NCI-H345 treated with DMSO at 0.1 percent for 48 hours (cell line): ENCODE measurements at regions not wholly inside any gene's neighbourhood (a gene's known extent, or its start where the extent isn't known, plus 50 kb on each side); places are given as distances from the start of the nearest gene placed in this dataset.

ENCODE experiments used
- DNase-seq: peaks from one replicate; lab custom pipeline; 2025; ENCODE audit not compliant: unreplicated experiment; lab: John Stamatoyannopoulos, UW

GRCh38 chr14:83470959-83471695, 1937.5 kb upstream of the SEL1L start:
- no peak for DNase-seq

GRCh38 chr14:83473416-83474235, 1940.0 kb upstream of the SEL1L start:
- no peak for DNase-seq

GRCh38 chr14:83478741-83479140, 1945.1 kb upstream of the SEL1L start:
- no peak for DNase-seq

GRCh38 chr14:83483063-83483462, 1949.4 kb upstream of the SEL1L start:
- no peak for DNase-seq

- DNase-seq: no peak
Measured at GRCh38 chr14:83485591-83485990, 1951.9 kb upstream of the SEL1L start.

GRCh38 chr14:83491091-83491490, 1957.4 kb upstream of the SEL1L start:
- no peak for DNase-seq

GRCh38 chr14:83520837-83521236, 1987.2 kb upstream of the SEL1L start:
- no peak for DNase-seq

GRCh38 chr14:83529531-83529930, 1995.9 kb upstream of the SEL1L start:
- no peak for DNase-seq

GRCh38 chr14:83533734-83534133, 1996.2 kb upstream of the FLRT2 start:
- no peak for DNase-seq

GRCh38 chr14:83534995-83535394, 1994.9 kb upstream of the FLRT2 start:
- DNase-seq: no peak

- no peak for DNase-seq
Measured at GRCh38 chr14:83535444-83535843, 1994.5 kb upstream of the FLRT2 start.

GRCh38 chr14:83541147-83541546, 1988.8 kb upstream of the FLRT2 start:
- DNase-seq: no peak

GRCh38 chr14:83548061-83548839, 1981.7 kb upstream of the FLRT2 start:
- no peak for DNase-seq

GRCh38 chr14:83556065-83556464, 1973.9 kb upstream of the FLRT2 start:
- DNase-seq: no peak

- no peak for DNase-seq
Measured at GRCh38 chr14:83556746-83557453, 1973.0 kb upstream of the FLRT2 start.

GRCh38 chr14:83558946-83559345, 1971.0 kb upstream of the FLRT2 start:
- DNase-seq: no peak

GRCh38 chr14:83559721-83560120, 1970.2 kb upstream of the FLRT2 start:
- DNase-seq: no peak

GRCh38 chr14:83561261-83561660, 1968.7 kb upstream of the FLRT2 start:
- no peak for DNase-seq

- no peak for DNase-seq
Measured at GRCh38 chr14:83566567-83566966, 1963.4 kb upstream of the FLRT2 start.

GRCh38 chr14:83568141-83568540, 1961.8 kb upstream of the FLRT2 start:
- DNase-seq: no peak

GRCh38 chr14:83575301-83575700, 1954.6 kb upstream of the FLRT2 start:
- DNase-seq: no peak
